ENCODE measurements at regions not wholly inside any gene's neighbourhood (a gene's known extent, or its start where the extent isn't known, plus 50 kb on each side); places are given as distances from the start of the nearest gene placed in this dataset.
"Not testable (repeated sequence)": the region's sequence is repeated elsewhere in the genome, so short reads cannot be mapped to it uniquely, and the experiment has no call there.

GRCh38 chrX:25762656-25763055 lies 375.5 kb upstream of the MAGEB18 start:
- no TSS peak for BruUV-seq (replicated peaks)
- Histone ChIP-seq H3K36me3 (ENCODE audit: insufficient read depth, low read length, poor library complexity, severe bottlenecking) (no peaks in the 10 kb centered on the region), H3K27me3 (replicated peaks; ENCODE audit: insufficient read depth, low read depth, low read length, poor library complexity) (no peaks in the 10 kb centered on the region)

GRCh38 chrX:25771853-25772252 lies 366.3 kb upstream of the MAGEB18 start:
- H3K4me3 ChIP-seq (ENCODE audit: low read depth, low read length, poor library complexity, severe bottlenecking); H3K9me3 ChIP-seq (ENCODE audit: low read depth, low read length, poor library complexity, severe bottlenecking); DNase-seq (ENCODE audit: low spot score); H3K36me3 ChIP-seq (ENCODE audit: insufficient read depth, low read length, poor library complexity, severe bottlenecking); H3K4me1 ChIP-seq (ENCODE audit: insufficient read depth, low read length, poor library complexity, severe bottlenecking); BruUV-seq (replicated peaks); intact Hi-C loops (cut with micrococcal nuclease; ENCODE audit: unreplicated experiment); H3K27ac ChIP-seq (ENCODE audit: low read depth, low read length, poor library complexity, severe bottlenecking); CTCF ChIA-PET; POLR2A ChIA-PET (ENCODE audit: low non-redundant PET); H3K27me3 ChIP-seq (replicated peaks; ENCODE audit: insufficient read depth, low read depth, low read length, poor library complexity): not testable (repeated sequence)

More at GRCh38 chrX:25762656-25763055, 375.5 kb upstream of the MAGEB18 start:
- H3K4me3 ChIP-seq (ENCODE audit: low read depth, low read length, poor library complexity, severe bottlenecking) = no peak overlapping the region
- DNase-seq (ENCODE audit: low spot score) = no peak
- H3K4me1 ChIP-seq (ENCODE audit: insufficient read depth, low read length, poor library complexity, severe bottlenecking) = no peaks in the 10 kb centered on the region
- CTCF ChIA-PET = no interaction called here
- H3K9me3 ChIP-seq (ENCODE audit: low read depth, low read length, poor library complexity, severe bottlenecking) = no peaks in the 10 kb centered on the region
- intact Hi-C loops (cut with micrococcal nuclease; ENCODE audit: unreplicated experiment) = no loop called here
- POLR2A ChIA-PET (ENCODE audit: low non-redundant PET) = no interaction called here
- H3K27ac ChIP-seq (ENCODE audit: low read depth, low read length, poor library complexity, severe bottlenecking) = no peak overlapping the region
- no peak for TF ChIP-seq EZH2 (IDR thresholded peaks at IDR 0.05; ENCODE audit: borderline replicate concordance, low read depth, low read length, poor library complexity, severe bottlenecking)
- TF ChIP-seq CTCF (conservative IDR thresholded peaks at IDR 0.05; ENCODE audit: low read depth, low read length) = no peak

GRCh38 chrX:25797796-25798195 lies 340.3 kb upstream of the MAGEB18 start:
- H3K4me3 ChIP-seq (ENCODE audit: low read depth, low read length, poor library complexity, severe bottlenecking); H3K36me3 ChIP-seq (ENCODE audit: insufficient read depth, low read length, poor library complexity, severe bottlenecking); H3K9me3 ChIP-seq (ENCODE audit: low read depth, low read length, poor library complexity, severe bottlenecking); H3K4me1 ChIP-seq (ENCODE audit: insufficient read depth, low read length, poor library complexity, severe bottlenecking); CTCF ChIA-PET; POLR2A ChIA-PET (ENCODE audit: low non-redundant PET); intact Hi-C loops (cut with micrococcal nuclease; ENCODE audit: unreplicated experiment); H3K27me3 ChIP-seq (replicated peaks; ENCODE audit: insufficient read depth, low read depth, low read length, poor library complexity); H3K27ac ChIP-seq (ENCODE audit: low read depth, low read length, poor library complexity, severe bottlenecking); BruUV-seq (replicated peaks); DNase-seq (ENCODE audit: low spot score): not testable (repeated sequence)

GRCh38 chrX:25805744-25806143 lies 332.4 kb upstream of the MAGEB18 start:
- intact Hi-C loops (cut with micrococcal nuclease; ENCODE audit: unreplicated experiment) = no loop called here
- Histone ChIP-seq H3K9me3 (ENCODE audit: low read depth, low read length, poor library complexity, severe bottlenecking) (no peaks in the 10 kb centered on the region), H3K36me3 (ENCODE audit: insufficient read depth, low read length, poor library complexity, severe bottlenecking) (no peaks in the 10 kb centered on the region), H3K4me3 (ENCODE audit: low read depth, low read length, poor library complexity, severe bottlenecking) (no peak overlapping the region), H3K27ac (ENCODE audit: low read depth, low read length, poor library complexity, severe bottlenecking) (no peak overlapping the region), H3K27me3 (replicated peaks; ENCODE audit: insufficient read depth, low read depth, low read length, poor library complexity) (no peaks in the 10 kb centered on the region), H3K4me1 (ENCODE audit: insufficient read depth, low read length, poor library complexity, severe bottlenecking) (no peaks in the 10 kb centered on the region)
- POLR2A ChIA-PET (ENCODE audit: low non-redundant PET) = no interaction called here
- TF ChIP-seq CTCF (conservative IDR thresholded peaks at IDR 0.05; ENCODE audit: low read depth, low read length) (no peak), EZH2 (IDR thresholded peaks at IDR 0.05; ENCODE audit: borderline replicate concordance, low read depth, low read length, poor library complexity, severe bottlenecking) (no peak)
- CTCF ChIA-PET = no interaction called here
- no peak for DNase-seq (ENCODE audit: low spot score)
- BruUV-seq (replicated peaks) = no TSS peak
